ENCODE measurements at regions not wholly inside any gene's neighbourhood (a gene's known extent, or its start where the extent isn't known, plus 50 kb on each side); places are given as distances from the start of the nearest gene placed in this dataset.

- Histone ChIP-seq H3K9me3 (replicated peaks) (no peaks in the 10 kb centered on the region), H3K27me3 (ENCODE audit: low read depth) (peaks cover 52% of the 10 kb centered on the region), H3K27ac (replicated peaks) (no peak overlapping the region), H3K4me3 (no peak overlapping the region), H3K36me3 (no peaks in the 10 kb centered on the region), H3K4me1 (peaks cover 14% of the 10 kb centered on the region)
- DNase-seq = no peak
- no peak for TF ChIP-seq CTCF (IDR thresholded peaks at IDR 0.05; ENCODE audit: borderline replicate concordance)
- intact Hi-C loops (cut with micrococcal nuclease) = no loop called here
These were observed 105.5 kb upstream of the ERCC6L2 start for GRCh38 chr9:95769909-95770433.

GRCh38 chr9:95769473-95769872 is 106.0 kb upstream of the ERCC6L2 start:
- no peaks in the 10 kb centered on the region for H3K9me3 ChIP-seq (replicated peaks)
- intact Hi-C loops (cut with micrococcal nuclease) = no loop called here
- no peak for TF ChIP-seq CTCF (IDR thresholded peaks at IDR 0.05; ENCODE audit: borderline replicate concordance)

DNA sequence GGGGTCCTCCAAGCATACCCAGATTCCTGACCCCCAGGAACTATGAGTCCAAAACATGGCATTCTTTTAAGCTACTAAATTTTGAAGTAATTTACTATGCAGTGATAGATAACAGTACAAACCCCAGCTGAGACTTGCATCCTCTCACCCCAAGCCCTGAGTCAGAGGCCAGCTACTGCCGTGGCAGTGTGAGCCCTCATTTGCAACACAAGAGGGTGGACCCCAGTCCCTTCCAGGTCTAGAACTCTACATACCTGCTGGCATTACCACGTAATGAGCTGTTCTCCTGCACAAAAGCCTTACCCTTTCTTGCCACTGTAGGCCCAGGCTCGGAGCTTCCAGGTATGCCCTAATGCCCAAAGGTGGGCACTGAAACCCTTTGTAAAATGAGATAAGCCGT is 108.6 kb upstream of the ERCC6L2 start:
- Histone ChIP-seq H3K27ac (replicated peaks) (no peak overlapping the region), H3K36me3 (no peaks in the 10 kb centered on the region), H3K27me3 (ENCODE audit: low read depth) (peaks cover 45% of the 10 kb centered on the region), H3K4me1 (peaks cover 13% of the 10 kb centered on the region), H3K4me3 (no peak overlapping the region), H3K9me3 (replicated peaks) (no peaks in the 10 kb centered on the region)
- no peak for DNase-seq
- no peak for TF ChIP-seq CTCF (IDR thresholded peaks at IDR 0.05; ENCODE audit: borderline replicate concordance)
- intact Hi-C loops (cut with micrococcal nuclease) = no loop called here

More at GRCh38 chr9:95769473-95769872, 106.0 kb upstream of the ERCC6L2 start:
- Histone ChIP-seq H3K4me1 (peaks cover 14% of the 10 kb centered on the region), H3K36me3 (no peaks in the 10 kb centered on the region), H3K27me3 (ENCODE audit: low read depth) (peaks cover 52% of the 10 kb centered on the region), H3K4me3 (no peak overlapping the region), H3K27ac (replicated peaks) (no peak overlapping the region)
- no peak for DNase-seq

- DNase-seq = no peak
- Histone ChIP-seq H3K4me1 (no peaks in the 10 kb centered on the region), H3K27ac (replicated peaks) (no peak overlapping the region), H3K27me3 (ENCODE audit: low read depth) (peaks cover 23% of the 10 kb centered on the region), H3K36me3 (no peaks in the 10 kb centered on the region), H3K4me3 (no peak overlapping the region), H3K9me3 (replicated peaks) (no peaks in the 10 kb centered on the region)
- intact Hi-C loops (cut with micrococcal nuclease) = no loop called here
- no peak for TF ChIP-seq CTCF (IDR thresholded peaks at IDR 0.05; ENCODE audit: borderline replicate concordance)
These were observed 110.8 kb upstream of the ERCC6L2 start for GRCh38 chr9:95764533-95765319.

DNA sequence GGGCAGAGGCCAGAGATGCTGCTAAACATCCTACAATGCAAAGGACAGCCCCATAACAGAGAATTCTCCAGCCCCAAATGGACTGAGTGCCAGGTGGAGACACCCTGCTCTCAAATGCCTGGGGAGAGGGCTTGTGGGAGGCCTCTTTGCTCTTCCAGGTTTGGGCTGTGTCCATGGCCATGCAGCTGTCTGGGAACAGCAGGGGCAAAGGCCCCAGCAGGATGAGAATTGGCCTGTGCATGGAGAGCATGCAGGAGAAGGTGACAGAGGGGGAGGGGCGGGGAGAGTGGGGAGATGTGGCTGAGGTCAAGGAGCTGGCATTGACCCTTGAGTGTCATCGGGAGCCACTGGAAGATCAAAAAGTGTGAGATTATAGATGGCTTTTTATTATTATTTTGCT is 111.5 kb upstream of the ERCC6L2 start:
- Histone ChIP-seq H3K4me1 (no peaks in the 10 kb centered on the region), H3K9me3 (replicated peaks) (no peaks in the 10 kb centered on the region), H3K4me3 (no peak overlapping the region), H3K36me3 (no peaks in the 10 kb centered on the region), H3K27ac (replicated peaks) (no peak overlapping the region), H3K27me3 (ENCODE audit: low read depth) (peaks cover 15% of the 10 kb centered on the region)
- TF ChIP-seq CTCF (IDR thresholded peaks at IDR 0.05; ENCODE audit: borderline replicate concordance) = no peak
- DNase-seq = no peak
- intact Hi-C loops (cut with micrococcal nuclease) = no loop called here

All from left ventricle myocardium inferior (tissue), 1 donor.